HG03571 (cell line): ENCODE measurements at regions not wholly inside any gene's neighbourhood (a gene's known extent, or its start where the extent isn't known, plus 50 kb on each side); places are given as distances from the start of the nearest gene placed in this dataset.
"Not testable (repeated sequence)": the region's sequence is repeated elsewhere in the genome, so short reads cannot be mapped to it uniquely, and the experiment has no call there.

Experiments
- ATAC-seq: cut with Tn5 transposase; IDR thresholded peaks from one replicate; pipeline ENCODE4 v1.9.1; 2021; ENCODE audit not compliant: unreplicated experiment

DNA sequence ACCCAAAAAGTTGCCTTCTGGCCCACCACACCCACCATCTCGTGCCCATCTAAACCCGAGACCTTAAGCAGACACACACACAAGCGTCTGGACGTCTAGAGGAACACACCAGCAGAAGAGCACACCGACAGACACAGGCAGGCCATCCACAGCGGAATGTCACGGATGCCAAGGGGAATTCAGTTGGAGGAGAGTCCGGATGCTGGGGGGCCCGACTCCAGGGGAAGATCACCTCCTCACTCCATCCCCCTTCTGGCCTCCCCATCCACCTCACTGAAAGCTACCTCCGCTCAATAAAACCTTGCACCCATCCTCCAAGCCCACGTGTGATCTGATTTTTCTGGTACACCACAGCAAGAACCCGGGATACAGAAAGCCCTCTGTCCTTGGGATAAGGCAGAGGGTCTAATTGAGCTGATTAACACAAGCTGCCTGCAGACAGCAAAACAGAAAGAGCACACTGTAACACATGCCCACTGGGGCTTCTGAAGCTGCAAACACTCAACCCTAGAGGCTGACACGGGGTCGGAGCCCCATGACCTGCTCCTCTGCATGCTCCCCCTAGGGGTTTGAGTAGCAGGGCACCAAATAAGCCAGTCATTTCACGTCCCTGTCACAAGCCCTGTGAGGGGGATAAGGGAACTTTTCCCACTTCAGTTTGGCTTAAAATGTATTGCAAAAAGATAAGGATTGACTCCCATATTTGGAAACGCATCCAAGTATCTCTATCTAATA lies 339.6 kb upstream of the PCDH10 start:
- no peak for ATAC-seq

DNA sequence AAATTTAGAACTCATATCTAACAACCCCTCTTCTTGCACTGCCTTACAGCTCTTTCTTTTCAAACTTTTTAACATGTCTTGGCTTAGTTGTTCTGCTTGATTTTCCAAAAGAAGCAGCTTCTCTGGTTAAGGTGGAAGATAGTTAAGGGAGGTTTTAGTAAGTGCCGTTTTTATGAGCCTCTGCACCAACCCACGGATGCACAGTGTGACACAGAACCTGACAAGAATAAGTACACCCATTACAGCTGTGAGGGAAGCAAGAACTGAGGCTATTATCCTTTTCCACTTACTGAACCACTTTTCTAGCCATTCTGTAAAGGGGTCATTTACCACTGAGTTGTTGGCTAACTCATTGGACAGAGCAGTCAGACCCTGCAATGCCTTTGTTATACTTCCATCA lies 336.0 kb upstream of the PCDH10 start:
- not testable (repeated sequence) for ATAC-seq

DNA sequence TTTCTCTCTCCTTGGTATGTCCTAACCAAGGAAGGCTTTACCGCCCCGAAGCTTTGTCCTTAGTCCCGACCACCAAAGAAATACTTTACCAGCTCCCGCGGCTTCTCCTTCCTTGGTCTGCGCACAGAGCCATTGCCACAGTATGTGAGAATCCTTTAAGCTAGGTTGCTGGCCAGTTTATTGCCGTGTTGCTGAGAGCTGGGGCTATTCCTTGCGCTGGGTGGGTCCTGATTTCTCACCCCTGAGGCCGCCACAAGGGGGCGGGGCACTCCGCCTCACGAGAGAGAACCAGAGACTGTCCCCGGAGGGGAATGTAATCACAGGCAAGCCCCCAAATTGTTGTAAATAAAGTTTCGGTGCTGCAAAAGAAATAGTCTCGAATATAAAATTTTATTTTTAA lies 331.0 kb upstream of the PCDH10 start:
- no peak for ATAC-seq

DNA sequence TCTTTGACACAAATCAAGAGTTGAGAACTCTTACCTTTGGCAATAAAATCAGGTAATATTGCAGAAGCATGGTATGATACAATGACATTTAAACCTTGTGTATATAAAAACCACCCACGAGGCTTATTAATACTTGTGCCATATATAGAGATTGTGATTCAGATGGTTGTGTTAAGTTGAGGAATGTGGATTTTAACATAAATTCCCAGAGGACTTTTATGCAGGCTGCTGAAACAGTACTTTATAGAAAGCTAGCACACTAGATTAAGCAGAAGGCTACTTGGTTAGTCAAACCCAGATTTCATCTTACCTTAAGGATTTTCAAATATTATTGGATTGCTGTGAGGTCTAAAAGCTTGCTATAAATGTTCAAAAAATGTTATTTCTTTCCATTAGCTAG lies 325.7 kb upstream of the PCDH10 start:
- no peak for ATAC-seq

DNA sequence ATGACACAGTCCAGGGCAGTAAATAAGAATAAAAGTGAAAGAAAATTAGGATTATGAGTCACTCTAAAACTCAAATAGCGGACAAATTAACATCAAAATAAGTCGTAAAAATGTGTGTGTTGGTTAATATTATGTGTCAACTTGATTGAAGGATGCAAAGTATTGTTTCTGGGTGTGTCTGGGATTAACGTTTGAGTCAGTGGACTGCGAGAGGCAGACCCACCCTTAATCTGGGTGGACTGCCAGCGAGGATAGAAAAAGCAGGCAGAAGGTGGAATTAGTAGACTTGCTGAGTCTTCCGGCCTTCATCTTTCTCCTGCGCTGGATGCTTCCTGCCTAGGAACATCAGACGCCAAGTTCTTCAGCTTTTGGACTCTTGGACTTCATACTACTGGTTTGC lies 324.3 kb upstream of the PCDH10 start:
- no peak for ATAC-seq

DNA sequence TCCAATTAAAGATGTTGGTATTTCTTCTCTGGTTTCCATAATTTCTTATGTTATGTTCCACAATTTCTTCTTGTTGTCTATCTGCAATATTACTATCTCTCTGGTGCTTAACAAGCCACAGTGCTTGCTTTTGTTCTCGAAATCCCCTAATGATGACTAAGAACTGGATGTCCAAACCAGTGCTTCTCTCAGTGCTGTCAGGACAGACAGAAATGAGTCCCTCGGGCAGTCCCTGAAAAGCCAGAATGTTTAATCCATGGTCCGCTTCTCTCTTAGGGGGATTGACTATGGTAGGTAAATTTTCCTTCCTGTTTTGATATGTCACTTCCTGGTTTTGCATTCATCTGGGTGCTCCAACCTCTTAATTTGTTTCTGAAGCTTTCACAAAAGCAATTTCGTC lies 321.6 kb upstream of the PCDH10 start:
- ATAC-seq: no peak

DNA sequence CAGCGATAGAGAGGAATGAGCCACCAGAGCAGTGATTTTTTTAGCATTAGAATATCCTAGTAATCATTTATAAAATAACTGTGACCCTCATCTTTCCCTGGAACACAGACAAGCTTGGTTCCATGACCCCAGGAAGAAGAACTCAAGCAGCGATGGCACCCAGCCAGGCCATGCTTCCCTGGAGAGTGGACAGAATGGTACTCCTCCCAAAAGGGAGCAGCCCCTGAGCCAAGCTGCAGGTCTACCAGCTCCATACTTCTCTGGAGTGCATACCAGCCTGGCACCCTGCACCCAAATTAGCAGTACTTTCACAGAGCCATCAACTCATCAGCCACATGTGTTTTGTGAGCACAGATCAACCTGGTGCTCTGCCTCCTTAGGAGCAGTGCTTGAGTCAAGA lies 310.9 kb upstream of the PCDH10 start:
- ATAC-seq: no peak

DNA sequence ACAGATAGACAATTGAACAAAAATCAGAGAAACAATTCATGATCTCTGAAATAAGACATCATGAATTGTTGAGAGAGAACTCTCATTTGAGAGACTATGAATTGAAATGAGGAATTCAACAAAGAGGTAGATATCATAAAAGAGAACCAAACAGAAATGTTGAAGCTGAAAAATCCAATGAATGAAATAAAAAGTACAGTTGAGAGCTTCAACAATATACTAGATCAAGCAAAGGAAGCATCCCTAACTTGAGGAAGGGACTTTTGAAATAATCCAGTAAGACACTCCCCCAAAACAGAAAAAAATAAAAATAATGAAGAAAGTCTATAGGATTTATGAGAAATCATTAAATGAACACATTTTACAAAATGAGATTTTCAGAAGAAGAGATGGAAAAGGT lies 310.0 kb upstream of the PCDH10 start:
- no peak for ATAC-seq

DNA sequence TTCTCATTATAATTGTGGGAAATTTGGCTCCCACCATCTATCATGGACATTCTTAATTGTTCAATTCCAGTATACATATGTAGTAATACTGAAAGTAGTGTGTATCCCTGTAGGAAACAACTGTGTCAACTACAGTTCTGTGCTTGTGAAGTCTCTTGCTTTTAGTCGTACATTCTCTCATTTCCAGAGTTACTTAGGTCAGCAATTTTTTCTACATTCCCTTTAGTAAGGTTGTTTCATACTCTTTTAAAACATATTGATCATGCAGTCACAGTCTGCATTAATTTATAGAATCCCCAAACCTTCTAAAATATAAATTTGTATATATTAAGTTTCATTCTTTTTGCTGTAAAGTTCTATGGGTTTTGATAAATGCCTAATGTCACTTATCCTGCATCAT lies 289.2 kb upstream of the PCDH10 start:
- ATAC-seq: no peak

DNA sequence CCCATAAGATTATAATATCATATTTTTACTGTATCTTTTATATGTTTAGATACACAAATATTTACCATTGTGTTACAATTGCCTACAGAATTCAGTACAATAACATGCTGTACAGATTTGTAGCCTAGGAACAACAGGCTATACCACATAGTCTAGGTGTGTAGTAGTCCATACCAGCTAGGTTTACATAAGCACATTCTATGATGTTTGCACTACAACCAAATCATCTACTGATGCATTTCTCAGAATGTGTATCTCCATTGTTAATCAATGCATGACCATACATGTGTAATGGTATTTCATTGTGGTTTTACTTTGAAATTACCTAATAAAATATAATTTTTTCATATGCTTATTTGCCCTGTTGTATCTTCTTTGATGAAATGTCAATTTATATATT lies 288.1 kb upstream of the PCDH10 start:
- no peak for ATAC-seq

DNA sequence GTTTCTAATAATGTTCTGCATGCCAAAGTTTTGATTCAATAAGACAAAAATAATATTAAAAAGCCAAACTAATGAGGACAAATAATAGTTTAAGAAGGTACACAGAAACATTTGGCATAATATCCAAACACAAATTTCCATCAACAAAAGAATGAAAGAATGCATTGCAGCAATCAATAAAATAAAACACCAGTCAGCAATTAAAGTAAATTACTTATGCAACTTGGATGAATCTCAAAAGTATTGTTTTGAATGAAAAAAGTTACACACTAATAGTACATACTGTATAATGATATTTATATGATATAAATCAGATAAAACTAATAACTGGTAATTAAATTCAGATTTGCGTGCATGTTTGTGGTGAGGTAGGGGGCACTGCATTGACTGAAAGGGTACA lies 285.5 kb upstream of the PCDH10 start:
- ATAC-seq: no peak

DNA sequence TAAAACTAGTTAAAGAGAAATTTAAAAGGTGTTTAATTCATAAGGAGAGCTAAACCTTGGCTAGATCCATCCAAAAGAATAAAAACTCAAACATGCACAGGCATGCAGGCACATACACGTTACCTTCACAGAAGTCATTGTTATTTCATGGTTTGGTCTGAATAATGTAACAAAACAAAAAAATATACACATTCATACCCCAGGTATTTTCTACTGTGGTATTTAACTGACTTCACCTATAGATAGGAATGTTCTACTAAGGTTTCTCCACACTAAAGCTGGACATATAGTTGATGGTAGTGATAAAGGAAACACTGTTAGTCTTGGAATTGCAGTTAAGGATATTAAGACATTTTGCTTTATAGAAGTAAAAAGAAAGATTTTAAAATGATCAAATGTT lies 283.6 kb upstream of the PCDH10 start:
- no peak for ATAC-seq

DNA sequence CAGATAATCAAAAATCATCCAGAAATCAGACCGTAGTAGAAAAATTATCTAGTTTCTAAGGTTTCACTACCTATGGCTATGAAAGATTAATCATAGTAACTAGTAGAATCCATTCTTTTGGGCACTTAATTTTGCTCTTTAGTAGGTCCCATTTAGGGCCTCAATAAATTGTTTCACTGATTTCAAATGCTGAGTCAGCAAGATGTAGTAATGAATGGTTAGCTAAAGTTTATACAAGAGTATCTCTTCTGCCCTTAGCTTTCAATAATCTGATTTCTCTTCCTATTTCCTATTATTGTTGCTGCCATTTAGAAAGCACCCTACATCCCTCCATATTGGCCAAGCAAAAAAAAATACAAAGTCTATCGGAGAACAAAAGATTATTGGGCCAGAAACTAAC lies 283.2 kb upstream of the PCDH10 start:
- no peak for ATAC-seq

DNA sequence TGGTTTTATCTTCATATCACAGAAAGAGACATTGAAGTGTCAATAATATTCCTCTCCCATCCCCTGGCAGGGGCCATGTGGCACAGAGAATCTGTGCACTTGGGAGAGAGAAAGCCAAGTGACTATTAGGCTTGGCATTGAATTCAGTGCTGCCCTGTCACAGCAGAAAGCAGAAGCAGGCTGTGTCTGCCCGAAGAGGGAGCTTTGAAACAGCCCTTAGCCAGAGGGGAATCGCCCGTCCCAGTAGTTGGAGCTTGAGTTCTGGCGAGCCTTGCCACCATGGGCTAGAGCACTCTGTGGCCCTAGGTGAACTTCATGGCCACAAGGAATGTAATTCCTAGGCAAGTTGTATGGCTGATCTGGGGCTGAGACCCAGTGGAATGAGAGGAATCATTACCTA lies 282.5 kb upstream of the PCDH10 start:
- ATAC-seq: no peak

DNA sequence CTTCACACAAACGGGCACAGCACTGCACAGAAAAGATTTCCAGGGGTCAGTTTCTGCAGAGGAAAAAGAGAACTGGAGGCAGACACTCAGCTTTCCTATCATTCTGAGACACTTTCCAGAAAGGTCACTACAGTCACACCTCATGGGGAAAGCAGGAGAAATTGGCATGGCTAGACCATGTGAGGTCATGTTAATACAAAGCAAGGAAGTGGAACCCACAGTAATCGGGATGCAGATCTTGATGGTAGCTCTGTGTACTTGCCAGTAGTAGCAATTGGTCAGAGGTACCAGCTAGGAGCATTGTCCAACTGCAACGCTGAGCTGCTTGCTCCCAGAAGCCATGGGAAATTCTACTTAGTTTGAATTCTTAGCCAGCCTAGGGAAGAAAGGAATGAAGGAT lies 255.3 kb upstream of the PCDH10 start:
- ATAC-seq: no peak

DNA sequence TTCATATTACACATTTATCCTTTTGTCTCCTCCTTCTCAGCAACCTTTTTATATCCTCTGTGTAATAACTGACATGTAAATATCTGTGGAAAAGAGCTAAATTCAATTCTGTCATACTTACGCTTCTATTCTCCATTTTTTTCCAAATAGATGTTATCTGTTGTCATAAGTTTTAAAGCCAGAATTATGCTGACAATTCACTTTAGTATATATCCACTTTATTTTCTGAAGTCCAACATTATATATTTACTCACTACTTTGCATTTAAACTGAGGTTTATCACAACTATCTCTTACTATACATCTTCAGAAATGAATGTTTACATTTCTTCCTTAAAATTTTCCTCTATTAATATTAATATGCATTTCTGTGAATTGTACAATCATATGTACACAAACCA lies 247.9 kb upstream of the PCDH10 start:
- no peak for ATAC-seq

DNA sequence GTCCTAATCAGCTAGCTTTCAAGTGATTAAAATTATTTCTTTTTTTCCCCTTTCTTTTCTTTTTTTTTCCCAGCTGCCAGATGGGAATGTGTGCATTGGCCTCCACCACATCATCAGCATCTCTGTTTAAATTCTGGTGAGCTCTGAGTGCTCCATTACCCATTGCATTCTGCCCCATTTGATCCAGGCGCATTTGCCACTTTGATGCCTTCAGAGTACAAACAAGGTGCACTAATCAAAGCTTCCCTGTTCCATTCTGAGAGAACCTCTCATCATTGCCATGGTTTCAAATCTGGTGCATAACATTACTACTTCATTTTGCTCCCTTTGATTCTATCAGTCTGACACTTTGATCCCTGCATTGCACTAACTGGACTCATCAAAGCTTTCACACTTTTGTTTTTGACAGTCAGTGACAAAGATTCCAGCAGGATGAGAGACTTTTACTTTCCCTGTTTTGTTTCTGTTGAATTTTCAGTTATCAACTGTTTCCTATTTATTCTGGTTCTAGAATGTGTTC lies 238.8 kb upstream of the PCDH10 start:
- no peak for ATAC-seq

DNA sequence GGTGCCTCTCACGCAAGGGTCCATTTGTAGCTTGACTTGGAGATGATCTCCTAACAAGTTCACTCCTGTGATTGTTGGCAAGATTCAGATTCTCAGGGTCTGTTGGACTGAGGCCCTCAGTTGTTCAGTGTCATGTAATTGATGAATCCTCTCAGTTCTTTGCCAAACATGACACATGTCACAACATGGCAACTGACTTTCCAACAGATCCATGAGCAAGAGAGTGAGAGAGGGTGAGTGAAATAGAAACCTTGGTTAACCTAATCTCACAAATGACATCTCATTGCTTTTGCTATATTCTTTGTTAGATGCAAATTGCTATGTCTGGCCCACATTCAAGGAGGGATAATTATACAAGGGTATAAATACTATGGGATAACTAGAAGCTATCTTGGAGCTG lies 231.0 kb upstream of the PCDH10 start:
- no peak for ATAC-seq

DNA sequence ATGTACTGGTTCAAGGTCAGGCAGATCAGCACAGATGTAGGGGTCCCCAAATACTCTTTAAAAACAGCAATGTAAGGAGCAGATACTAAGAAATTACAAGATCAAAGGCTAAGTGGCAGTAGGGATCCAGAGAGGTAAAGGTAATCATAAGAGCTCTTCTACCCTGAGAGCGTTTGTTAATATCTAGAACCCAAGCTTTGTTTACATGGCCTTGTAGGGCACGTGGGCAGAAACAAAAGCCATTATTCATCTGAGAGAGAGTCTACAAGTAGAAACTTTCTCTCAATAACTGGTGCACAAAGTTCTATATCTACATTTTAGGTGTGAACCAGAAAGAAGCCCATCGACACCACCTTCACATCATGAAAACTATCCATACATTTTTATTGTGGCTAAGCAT lies 225.6 kb upstream of the PCDH10 start:
- no peak for ATAC-seq

DNA sequence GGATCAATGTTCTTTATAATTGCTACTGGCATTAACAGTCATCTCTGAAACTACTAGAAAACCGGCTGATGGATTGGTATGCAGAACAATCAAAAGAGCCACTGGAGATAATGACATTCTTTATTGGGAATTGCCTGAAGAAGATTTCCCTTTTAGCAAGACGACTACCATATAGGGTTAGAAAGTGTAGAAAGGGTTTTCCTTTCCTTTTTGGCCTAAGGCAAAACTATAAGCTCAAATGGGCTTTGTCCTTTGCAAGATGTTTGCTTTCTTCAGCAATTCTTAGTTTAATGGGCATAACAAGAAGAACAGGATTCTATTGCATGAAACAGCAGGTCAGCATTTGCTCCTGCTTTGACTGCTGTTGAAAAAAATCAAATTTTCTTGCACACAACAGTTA lies 214.2 kb upstream of the PCDH10 start:
- no peak for ATAC-seq

DNA sequence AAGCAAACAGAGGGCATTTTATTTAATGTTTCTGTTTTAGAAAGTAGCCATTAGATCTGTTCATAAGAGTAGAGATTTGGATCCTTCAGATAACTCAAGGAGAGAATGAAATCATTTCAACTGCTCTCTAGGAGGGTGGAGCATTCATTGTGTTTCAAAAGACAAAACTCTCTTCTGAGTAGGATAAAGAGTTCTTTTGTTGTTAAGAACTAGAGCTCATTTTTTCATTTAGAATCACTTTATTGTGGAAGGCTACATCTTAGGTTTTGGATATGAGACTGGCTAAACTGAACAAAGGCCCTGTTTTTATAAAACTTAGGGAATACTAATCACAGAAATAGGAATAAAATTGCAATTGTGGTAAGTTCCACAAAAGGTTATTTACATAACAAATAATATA lies 193.9 kb upstream of the PCDH10 start:
- ATAC-seq: no peak

DNA sequence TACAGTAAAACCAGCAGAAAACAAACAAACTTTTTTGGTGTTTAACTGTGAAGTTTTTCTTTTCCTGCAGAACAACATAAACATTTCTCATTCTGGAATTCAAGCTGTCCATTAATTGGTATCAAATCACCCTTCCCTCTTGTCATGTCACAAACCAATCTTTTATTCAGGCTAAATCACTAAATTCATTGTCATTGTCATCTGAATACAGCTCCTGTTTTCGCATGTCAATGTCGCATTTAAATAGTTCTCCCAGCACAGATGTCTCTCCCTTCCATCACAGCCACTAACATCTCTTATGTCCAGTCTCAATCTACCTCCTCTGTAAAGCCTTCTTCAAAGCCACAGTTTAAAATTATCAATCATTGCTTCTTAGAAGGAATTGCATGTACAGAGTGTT lies 192.1 kb upstream of the PCDH10 start:
- no peak for ATAC-seq
